GM12873 (cell line): ENCODE measurements at regions not wholly inside any gene's neighbourhood (a gene's known extent, or its start where the extent isn't known, plus 50 kb on each side); places are given as distances from the start of the nearest gene placed in this dataset.
A peak's percentile ranks its signal among the peaks of the same experiment; 100 is the strongest.

Experiments used
- CTCF ChIP-seq: IDR thresholded peaks from 2 replicates; pipeline ENCODE4 v1.5.1; 2012; ENCODE audit warnings: low read depth, mild to moderate bottlenecking, moderate library complexity, low read length, control low read depth; ENCODE audit not compliant: insufficient read depth; ENCODE audit errors: missing control alignments

- TF ChIP-seq CTCF = no peak
These were observed 731.7 kb downstream of the RFPL4B start for GRCh38 chr6:113078791-113079190.

GRCh38 chr6:113082745-113083144 lies 735.6 kb downstream of the RFPL4B start:
- no peak for TF ChIP-seq CTCF

GRCh38 chr6:113083947-113084346 lies 736.8 kb downstream of the RFPL4B start:
- TF ChIP-seq CTCF = no peak

- peak; percentile 31 for TF ChIP-seq CTCF
These were observed 741.9 kb downstream of the RFPL4B start for GRCh38 chr6:113089056-113089455.

- no peak for TF ChIP-seq CTCF
These were observed 745.7 kb downstream of the RFPL4B start for GRCh38 chr6:113092795-113093194.

- TF ChIP-seq CTCF = no peak
These were observed 747.6 kb downstream of the RFPL4B start for GRCh38 chr6:113094779-113095178.

- TF ChIP-seq CTCF = no peak
These were observed 748.7 kb downstream of the RFPL4B start for GRCh38 chr6:113095841-113096240.
